BJ (cell line): ENCODE measurements at regions not wholly inside any gene's neighbourhood (a gene's known extent, or its start where the extent isn't known, plus 50 kb on each side); places are given as distances from the start of the nearest gene placed in this dataset.
A peak's percentile ranks its signal among the peaks of the same experiment; 100 is the strongest.

Experiments used
- CTCF ChIA-PET: fragments of 350-600 bp; formaldehyde crosslinking; extraction: SDS; loops from one replicate; lab custom pipeline; 2021; ENCODE audit warnings: antibody characterized with exemption, inconsistent platforms; lab: Yijun Ruan, JAX
- POLR2A ChIA-PET: fragments of 300-600 bp; sonication (Branson Sonifier 250); formaldehyde crosslinking; extraction: SDS; loops from one replicate; lab custom pipeline; 2021; ENCODE audit warnings: antibody characterized with exemption; lab: Charles Lee
- DNase-seq: peaks from one replicate; pipeline ENCODE4 v3.0.0-alpha.2; 2011; ENCODE audit warnings: low read depth
- H3K27me3 ChIP-seq: 2 replicates; pipeline ENCODE4 v1.6.0; 2011; ENCODE audit warnings: low read length; ENCODE audit not compliant: control insufficient read depth, insufficient read depth
- H3K36me3 ChIP-seq: 2 replicates; pipeline ENCODE4 v1.5.1; 2011; ENCODE audit warnings: low read length; ENCODE audit not compliant: control insufficient read depth, insufficient read depth
- H3K4me3 ChIP-seq: 2 replicates; pipeline ENCODE4 v1.5.1; 2011; ENCODE audit warnings: low read depth, mild to moderate bottlenecking, control low read depth, low read length
- TF ChIP-seq, protein P1 (sequence below): IDR thresholded peaks from 2 replicates; pipeline ENCODE4 v1.5.1; 2011; ENCODE audit warnings: low read depth, mild to moderate bottlenecking, control low read depth, inconsistent platforms, low read length, moderate library complexity; ENCODE audit not compliant: insufficient read depth

- DNase-seq: no peak
- TF ChIP-seq, protein P1, sequence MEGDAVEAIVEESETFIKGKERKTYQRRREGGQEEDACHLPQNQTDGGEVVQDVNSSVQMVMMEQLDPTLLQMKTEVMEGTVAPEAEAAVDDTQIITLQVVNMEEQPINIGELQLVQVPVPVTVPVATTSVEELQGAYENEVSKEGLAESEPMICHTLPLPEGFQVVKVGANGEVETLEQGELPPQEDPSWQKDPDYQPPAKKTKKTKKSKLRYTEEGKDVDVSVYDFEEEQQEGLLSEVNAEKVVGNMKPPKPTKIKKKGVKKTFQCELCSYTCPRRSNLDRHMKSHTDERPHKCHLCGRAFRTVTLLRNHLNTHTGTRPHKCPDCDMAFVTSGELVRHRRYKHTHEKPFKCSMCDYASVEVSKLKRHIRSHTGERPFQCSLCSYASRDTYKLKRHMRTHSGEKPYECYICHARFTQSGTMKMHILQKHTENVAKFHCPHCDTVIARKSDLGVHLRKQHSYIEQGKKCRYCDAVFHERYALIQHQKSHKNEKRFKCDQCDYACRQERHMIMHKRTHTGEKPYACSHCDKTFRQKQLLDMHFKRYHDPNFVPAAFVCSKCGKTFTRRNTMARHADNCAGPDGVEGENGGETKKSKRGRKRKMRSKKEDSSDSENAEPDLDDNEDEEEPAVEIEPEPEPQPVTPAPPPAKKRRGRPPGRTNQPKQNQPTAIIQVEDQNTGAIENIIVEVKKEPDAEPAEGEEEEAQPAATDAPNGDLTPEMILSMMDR: no peak
- Histone ChIP-seq H3K4me3 (no peak overlapping the region), H3K36me3 (no peaks in the 10 kb centered on the region), H3K27me3 (peaks cover 3% of the 10 kb centered on the region)
- ChIA-PET CTCF (no interaction called here), POLR2A (no interaction called here)
Measured at GRCh38 chr13:31053896-31054295, 107.8 kb downstream of the HSPH1 start.

GRCh38 chr13:31053091-31053490, 108.6 kb downstream of the HSPH1 start:
- Histone ChIP-seq H3K27me3 (no peaks in the 10 kb centered on the region), H3K36me3 (no peaks in the 10 kb centered on the region), H3K4me3 (no peak overlapping the region)
- CTCF ChIA-PET: interaction anchor here (0.7 to 1.5 kb wide), 2 partner anchors 9 to 53 kb away, joined by 3 read pairs; no protein-coding TSS in a partner anchor
- DNase-seq: no peak
- POLR2A ChIA-PET: no interaction called here
- TF ChIP-seq, protein P1: no peak

DNA sequence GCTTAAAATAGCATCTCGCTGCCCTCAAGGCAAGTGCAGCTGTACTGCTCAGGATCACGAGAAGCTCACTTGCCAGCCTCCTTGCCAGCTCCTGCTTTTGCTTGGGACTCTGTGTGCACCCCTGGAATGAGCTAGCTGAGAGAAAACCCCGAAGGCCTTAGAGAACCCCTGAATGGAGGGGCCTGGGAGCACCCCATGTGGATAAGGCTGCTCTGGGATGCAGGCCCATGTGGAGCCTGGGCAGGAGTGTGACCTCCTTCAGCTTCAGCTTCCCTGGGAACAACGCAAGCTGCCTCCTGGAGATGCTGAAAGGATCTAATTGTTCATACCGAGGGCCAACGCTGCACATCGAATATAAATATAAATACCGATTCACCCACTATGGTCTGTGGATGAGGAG, 109.2 kb downstream of the HSPH1 start:
- no peak for DNase-seq
- CTCF ChIA-PET: interaction anchor here (0.7 to 1.5 kb wide), 4 partner anchors 8 to 54 kb away, joined by 3 read pairs; no protein-coding TSS in a partner anchor
- H3K36me3 ChIP-seq: no peaks in the 10 kb centered on the region
- TF ChIP-seq, protein P1: no peak
- POLR2A ChIA-PET: no interaction called here
- H3K4me3 ChIP-seq: no peak overlapping the region
- H3K27me3 ChIP-seq: no peaks in the 10 kb centered on the region

GRCh38 chr13:31051999-31052398, 109.7 kb downstream of the HSPH1 start:
- TF ChIP-seq, protein P1: no peak
- CTCF ChIA-PET: interaction anchor here (0.7 to 1.5 kb wide), 3 partner anchors 8 to 9 kb away, joined by 3 read pairs; no protein-coding TSS in a partner anchor
- Histone ChIP-seq H3K36me3 (no peaks in the 10 kb centered on the region), H3K4me3 (no peak overlapping the region), H3K27me3 (no peaks in the 10 kb centered on the region)
- POLR2A ChIA-PET: no interaction called here
- no peak for DNase-seq

- TF ChIP-seq, protein P1: peak; percentile 36
- no peaks in the 10 kb centered on the region for H3K36me3 ChIP-seq
- ChIA-PET POLR2A (no interaction called here), CTCF (interaction anchor here (1.0 to 1.5 kb wide), 8 partner anchors 10 to 193 kb away, joined by 3 to 5 read pairs (median 3); no protein-coding TSS in a partner anchor)
- no peak overlapping the region for H3K4me3 ChIP-seq
- no peaks in the 10 kb centered on the region for H3K27me3 ChIP-seq
- DNase-seq: no peak
Measured at GRCh38 chr13:31050486-31051400, 111.0 kb downstream of the HSPH1 start.
